Omental fat pad (tissue), 3 donors: ENCODE measurements at regions not wholly inside any gene's neighbourhood (a gene's known extent, or its start where the extent isn't known, plus 50 kb on each side); places are given as distances from the start of the nearest gene placed in this dataset.

Experiments
- ATAC-seq: fragments of 150-250 bp; one replicate; pipeline ENCODE4 v1.9.1; 2016; ENCODE audit warnings: mild to moderate bottlenecking, moderate library complexity; ENCODE audit not compliant: low FRiP score
- DNase-seq: peaks from one replicate; pipeline ENCODE4 v3.0.0-alpha.2; 2019; ENCODE audit warnings: low spot score
- TF ChIP-seq, protein P1 (sequence below), 3 donors: fragments of 450-650 bp; IDR thresholded peaks; one replicate each; pipeline ENCODE4 v1.5.1; 2016 to 2017; ENCODE audit warnings: antibody characterized with exemption in 3 of 3, mild to moderate bottlenecking in 3 of 3, moderate library complexity in 2 of 3

DNA sequence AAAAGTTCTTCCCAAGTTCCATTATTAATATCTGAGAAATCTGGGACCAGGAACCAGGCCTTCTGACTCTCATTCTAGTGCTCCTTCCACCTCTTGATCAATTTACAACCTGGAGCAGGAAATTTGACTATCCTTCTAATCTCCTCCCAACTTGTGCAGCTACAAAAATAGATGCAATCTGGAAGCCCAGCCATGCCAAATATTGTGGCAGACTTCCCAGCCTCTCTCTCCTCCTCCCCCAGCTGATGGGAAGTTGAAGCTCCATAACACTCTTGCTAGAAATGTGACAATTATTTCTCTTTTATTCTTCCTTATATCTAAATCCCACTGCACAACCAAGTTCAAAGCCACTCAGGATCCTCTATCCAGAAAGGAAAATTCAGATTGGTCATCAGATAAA lies 252.1 kb downstream of the SEC61B start:
- DNase-seq (no peak), ATAC-seq (no peak)
- TF ChIP-seq, protein P1, sequence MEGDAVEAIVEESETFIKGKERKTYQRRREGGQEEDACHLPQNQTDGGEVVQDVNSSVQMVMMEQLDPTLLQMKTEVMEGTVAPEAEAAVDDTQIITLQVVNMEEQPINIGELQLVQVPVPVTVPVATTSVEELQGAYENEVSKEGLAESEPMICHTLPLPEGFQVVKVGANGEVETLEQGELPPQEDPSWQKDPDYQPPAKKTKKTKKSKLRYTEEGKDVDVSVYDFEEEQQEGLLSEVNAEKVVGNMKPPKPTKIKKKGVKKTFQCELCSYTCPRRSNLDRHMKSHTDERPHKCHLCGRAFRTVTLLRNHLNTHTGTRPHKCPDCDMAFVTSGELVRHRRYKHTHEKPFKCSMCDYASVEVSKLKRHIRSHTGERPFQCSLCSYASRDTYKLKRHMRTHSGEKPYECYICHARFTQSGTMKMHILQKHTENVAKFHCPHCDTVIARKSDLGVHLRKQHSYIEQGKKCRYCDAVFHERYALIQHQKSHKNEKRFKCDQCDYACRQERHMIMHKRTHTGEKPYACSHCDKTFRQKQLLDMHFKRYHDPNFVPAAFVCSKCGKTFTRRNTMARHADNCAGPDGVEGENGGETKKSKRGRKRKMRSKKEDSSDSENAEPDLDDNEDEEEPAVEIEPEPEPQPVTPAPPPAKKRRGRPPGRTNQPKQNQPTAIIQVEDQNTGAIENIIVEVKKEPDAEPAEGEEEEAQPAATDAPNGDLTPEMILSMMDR (IDR thresholded peaks at IDR 0.05) = no peak

DNA sequence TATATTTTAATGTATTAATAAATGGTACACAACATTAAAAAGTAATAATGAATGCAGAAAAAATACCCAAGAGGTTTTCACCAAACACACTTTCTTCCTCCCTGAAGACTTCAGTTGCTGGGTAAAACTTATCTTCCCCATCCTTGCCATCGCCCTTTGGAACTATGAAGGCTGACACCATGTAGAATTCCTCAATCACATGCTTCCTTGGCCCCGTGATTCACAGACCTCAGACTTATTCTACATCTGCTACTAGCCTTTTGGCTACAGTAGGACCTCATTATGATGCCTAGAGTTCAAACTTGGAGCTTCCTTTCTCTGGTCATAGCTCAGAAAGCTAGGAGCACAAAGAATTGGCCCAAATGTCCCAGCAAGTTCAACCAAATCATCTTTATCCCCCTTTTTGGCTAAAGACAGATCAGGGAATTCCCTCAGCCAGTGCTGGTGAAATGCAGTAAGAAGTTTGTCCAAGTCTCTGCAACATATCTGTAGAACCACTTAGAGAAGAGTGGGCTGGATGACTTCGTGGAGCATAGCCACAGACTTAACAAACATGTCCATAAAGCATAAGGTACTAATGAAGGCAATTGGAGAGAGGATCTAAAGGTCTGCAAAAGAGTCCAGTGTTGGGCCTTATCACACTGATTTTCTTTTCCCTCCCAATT lies 253.5 kb downstream of the SEC61B start:
- ATAC-seq (no peak), DNase-seq (no peak)
- TF ChIP-seq, protein P1 (IDR thresholded peaks at IDR 0.05) = no peak

DNA sequence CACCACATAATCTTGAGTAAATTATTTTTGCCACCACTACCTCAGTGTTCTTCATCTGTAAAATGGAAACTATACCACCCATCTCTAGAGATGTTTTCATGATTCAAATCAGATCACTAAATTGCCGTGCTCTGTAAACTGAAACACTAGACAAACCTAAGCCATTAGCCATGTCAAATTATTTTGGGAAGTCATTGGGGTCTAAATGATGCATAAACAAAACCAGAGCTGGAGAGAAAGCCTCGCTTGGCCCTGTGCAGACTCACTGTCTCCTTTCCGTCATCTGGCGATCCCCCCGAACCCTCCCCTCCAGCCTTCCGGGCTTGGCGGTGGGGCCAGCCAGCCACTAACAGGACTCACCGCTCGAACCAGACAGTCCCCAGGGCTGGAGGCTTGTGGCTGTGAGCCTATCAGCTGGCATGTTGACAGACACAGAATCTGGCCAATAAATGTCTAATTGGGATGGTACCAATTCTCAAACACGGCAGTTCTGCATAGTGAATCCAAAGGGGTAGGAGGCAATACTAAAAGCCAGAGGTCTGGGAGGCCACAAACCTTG lies 256.5 kb downstream of the SEC61B start:
- TF ChIP-seq, protein P1 (IDR thresholded peaks at IDR 0.05) = no peak
- ATAC-seq (no peak), DNase-seq (no peak)

DNA sequence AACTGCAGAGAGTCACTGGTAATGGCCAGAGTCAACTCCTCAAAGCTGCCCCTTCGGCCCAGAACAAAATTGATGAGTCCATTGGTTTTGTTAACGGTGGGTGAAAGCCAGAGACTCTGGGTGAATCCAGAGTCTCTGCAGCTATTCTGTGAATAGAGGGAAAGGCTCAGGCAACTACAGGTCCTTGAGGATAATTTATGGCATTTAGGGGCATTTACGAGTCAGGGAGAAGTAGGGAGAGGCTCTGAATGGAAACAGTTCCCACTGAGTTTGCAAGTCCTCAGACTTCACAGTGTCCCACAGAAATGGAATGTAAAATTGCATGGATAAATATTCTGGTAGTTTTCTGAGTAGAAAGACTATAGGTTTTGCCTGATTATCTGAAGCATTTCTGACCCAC lies 257.8 kb downstream of the SEC61B start:
- DNase-seq = no peak
- no peak for ATAC-seq
- TF ChIP-seq, protein P1 (IDR thresholded peaks at IDR 0.05) = no peak

DNA sequence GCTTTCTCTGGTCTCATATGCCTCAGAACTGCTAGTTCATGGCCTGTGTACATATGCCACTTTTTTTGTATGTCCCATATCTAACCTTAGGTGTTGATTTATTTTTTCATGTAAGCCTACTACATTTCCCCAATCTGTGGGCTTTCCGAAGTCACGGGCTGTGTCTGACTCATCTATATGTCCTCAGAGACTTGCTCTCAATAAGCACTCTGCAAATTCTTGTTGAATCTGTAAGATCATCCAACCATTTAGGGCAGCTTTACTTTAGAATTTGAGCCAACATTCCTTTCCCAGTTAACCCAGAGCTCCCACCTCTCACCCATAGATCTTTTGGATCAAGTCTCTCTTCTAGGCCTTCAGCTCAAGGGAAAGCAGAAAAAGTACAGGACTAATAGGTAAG lies 263.4 kb downstream of the SEC61B start:
- TF ChIP-seq, protein P1 (IDR thresholded peaks at IDR 0.05) = no peak
- DNase-seq (no peak), ATAC-seq (no peak)

DNA sequence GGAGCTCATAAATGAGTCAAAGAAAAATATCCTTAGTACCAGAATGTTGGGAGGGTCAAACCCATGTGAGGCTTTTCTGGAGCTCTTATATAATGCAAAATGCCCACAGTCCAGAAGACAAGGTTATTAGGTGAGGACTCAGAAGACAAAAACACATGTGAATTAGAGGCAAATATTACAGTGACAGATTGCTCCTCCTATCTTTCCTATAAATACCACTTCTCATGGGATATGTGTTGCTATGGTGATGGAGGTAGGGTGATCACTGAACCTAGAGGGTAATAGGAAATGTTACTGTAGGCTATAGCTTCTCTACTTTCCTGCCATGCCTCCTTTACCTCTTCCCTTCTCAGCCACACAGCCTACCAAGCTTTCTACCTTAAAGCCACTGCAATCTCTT lies 264.6 kb downstream of the SEC61B start:
- ATAC-seq (no peak), DNase-seq (no peak)
- TF ChIP-seq, protein P1 (IDR thresholded peaks at IDR 0.05) = no peak
